NOMO-1 (cell line): ENCODE measurements at regions not wholly inside any gene's neighbourhood (a gene's known extent, or its start where the extent isn't known, plus 50 kb on each side); places are given as distances from the start of the nearest gene placed in this dataset.
"Not testable (repeated sequence)": the region's sequence is repeated elsewhere in the genome, so short reads cannot be mapped to it uniquely, and the experiment has no call there.

ENCODE experiments used
- DNase-seq, 2 experiments: peaks; one replicate each; lab custom pipeline; 2025; ENCODE audit not compliant: unreplicated experiment in 2 of 2; lab: John Stamatoyannopoulos, UW

GRCh38 chr11:69218946-69219720 is 63.4 kb downstream of the SMIM38 start:
- no peak for DNase-seq

GRCh38 chr11:69219991-69220390 is 64.3 kb downstream of the SMIM38 start:
- DNase-seq: no peak

GRCh38 chr11:69220561-69221051 is 64.9 kb downstream of the SMIM38 start:
- DNase-seq: no peak

- DNase-seq: no peak
Observed at GRCh38 chr11:69221086-69221485, 65.4 kb downstream of the SMIM38 start.

- not testable (repeated sequence) for DNase-seq
Observed at GRCh38 chr11:69221636-69222035, 65.9 kb downstream of the SMIM38 start.

DNA sequence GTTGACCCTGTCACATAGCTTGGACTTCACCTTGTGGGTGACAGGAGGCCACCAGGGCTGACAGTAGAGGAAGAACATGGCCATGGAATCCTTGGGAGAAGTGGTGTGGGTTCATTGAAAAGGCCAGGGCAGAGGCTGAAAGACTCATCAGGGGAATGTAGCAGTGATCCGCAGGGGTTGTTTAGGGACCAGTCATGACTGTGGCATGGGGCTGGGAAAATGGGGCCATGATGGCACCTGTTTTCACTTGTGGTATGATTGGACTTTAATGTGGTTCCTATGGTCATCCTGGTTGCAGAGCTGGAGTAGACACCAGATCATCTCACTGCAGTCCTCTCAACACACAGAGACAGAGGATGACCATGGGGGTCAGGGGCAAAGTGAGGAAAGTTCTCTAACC is 66.7 kb upstream of the MYEOV start:
- DNase-seq: no peak

- no peak for DNase-seq
Observed at GRCh38 chr11:69229511-69229910, 64.4 kb upstream of the MYEOV start.

DNA sequence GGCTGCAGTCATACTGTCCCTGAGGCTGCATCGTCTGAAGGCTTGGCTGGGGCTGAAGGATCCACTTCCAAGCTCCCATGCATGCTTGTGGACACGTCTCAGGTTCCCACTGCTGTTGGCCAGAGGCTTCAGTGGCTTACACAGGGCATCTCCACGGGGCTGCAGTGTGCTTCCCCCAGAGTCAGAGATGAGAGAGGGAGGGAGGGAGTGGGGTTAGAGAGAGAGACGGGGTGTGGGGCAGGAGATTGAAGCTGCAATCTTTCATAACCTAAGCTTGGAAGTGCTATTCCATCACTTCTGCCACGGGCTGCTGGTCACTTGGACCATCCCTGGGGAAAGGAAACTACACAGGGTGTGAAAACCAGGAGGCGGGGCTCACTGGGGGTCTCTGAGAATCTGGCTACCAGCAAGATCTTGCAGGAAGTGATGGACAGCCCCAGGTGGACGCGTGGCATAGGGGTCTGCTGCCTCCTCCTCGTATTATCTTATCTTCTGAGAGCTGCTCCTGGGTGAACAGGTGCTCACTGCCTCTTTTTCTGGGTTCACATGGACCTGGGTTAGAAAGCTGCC is 63.0 kb upstream of the MYEOV start:
- no peak for DNase-seq

DNA sequence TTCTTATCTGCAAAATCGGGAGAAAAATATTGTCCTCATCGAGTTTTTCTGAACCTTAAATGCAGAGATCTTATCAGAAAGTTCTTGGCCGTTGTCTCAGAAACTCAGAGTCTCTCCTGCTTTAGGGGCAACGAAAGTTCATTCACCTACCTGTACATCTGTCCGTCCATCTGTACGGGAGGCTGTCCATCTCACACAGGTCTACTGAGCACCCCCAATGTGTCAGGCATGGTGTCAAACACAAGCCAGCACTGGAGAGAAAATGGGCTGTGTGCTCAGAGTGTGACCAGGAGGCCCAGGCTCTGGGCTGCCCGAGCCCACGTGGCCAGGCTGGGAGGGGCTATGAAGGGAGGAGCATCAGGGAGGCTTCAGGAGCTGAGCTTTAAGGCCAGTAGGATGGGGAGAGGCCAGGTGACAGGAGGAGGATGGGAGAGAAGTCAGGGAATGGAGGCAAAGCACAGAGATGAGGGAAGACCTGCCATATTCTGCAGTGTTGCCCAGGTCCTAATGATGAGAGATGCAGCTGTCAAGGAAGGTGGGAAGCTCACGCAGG is 62.4 kb upstream of the MYEOV start:
- no peak for DNase-seq

DNA sequence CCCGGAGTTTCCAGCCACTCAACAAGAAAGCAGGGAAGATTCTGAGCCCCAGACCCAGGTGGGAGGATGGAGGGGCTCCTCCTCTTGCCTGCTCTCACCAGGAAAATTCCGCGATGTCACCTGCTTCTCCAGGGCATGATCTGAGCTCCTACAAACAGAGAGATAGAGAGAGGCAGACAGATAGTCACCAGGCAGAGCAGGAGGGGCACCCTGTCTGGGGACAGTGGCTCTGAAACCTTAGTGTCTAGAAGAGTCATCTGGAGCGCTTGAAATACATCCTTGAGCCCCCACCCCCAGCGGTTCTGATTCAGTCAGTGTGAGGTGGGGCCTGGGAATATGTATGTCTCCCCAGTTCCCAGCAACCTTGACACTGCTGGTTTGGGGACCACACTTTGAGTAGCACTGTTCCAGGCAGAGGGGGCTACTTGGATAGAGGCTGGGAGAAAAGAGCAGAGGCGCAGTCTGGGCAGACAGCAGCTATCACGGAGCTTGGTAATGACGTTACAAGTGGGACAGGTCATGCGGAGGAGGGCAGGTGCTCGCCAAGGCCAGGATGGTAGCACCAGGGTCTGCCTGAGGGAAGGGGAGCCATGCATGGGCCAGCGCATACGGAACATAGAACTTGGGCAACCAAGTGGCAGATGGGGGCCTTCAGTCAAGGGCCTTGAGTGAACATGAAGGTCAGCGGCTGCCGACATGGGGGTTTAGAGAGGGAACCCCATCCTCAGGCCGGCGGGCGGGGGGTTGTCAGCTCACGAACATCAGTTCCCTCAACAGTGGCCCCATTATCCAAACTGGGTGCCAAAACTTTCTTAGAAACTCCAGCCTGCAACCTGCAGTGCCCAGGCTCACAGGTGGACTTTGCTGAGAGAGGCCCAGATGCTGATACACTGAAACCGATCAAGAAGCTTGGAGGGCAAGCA is 60.9 kb upstream of the MYEOV start:
- DNase-seq: no peak

- DNase-seq: no peak
Observed at GRCh38 chr11:69233744-69234570, 60.0 kb upstream of the MYEOV start.

GRCh38 chr11:69234740-69235710 is 58.9 kb upstream of the MYEOV start:
- no peak for DNase-seq

GRCh38 chr11:69238573-69239351 is 55.2 kb upstream of the MYEOV start:
- no peak for DNase-seq

GRCh38 chr11:69239641-69240040 is 54.3 kb upstream of the MYEOV start:
- DNase-seq: no peak

DNA sequence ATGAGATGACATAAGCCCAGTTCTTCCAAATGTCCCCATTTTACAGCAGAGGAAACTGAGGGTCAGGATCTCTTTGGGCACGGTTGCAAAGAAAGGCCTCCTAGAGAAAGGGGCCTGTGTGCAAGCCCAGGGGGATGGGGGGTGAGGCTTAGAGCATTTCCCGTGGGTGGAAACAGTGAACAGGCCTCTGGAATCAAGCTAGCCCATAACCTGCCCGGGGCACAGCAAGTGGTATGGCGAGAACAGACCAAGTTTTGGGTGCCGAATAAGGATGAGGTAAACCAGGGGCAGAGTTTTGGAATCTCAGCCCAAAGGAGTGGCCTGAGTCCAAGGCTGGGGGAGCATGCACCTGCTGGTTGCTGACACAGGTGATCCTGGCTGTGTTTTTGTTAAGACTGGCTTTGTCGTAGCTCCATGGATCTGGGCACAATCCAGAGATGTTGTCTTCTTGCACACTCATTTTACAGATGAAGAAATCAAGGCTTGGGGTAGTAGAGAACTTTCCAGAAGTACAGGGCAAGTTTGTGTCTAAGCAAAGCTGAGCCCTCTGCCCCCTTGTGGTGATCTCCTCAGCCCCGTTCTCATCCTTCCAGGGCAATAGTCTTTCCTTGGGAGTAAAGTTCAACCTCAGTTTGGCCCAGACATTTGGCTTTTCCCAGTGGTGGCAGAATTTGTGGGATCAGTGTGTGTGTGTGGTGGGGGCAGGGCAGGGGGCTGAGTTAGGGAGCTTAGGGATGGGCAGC is 53.5 kb upstream of the MYEOV start:
- no peak for DNase-seq

- DNase-seq: no peak
Observed at GRCh38 chr11:69241075-69241740, 52.7 kb upstream of the MYEOV start.

GRCh38 chr11:69241844-69242243 is 52.1 kb upstream of the MYEOV start:
- DNase-seq: no peak
